Cardiac fibroblast (primary cell): ENCODE measurements at regions not wholly inside any gene's neighbourhood (a gene's known extent, or its start where the extent isn't known, plus 50 kb on each side); places are given as distances from the start of the nearest gene placed in this dataset.

Experiments
- DNase-seq, 2 donors: peaks; one replicate each; pipeline versions ENCODE4 v3.0.0 to v3.0.0-alpha.2; 2010; ENCODE audit warnings: low read depth in 2 of 2
- H3K4me3 ChIP-seq, 2 donors: replicated peaks in 1 of 2; 1 replicate in 1 of 2; 2 replicates in 1 of 2; pipeline ENCODE4 v1.5.1; 2011; ENCODE audit warnings: low read depth in 2 of 2, low read length in 2 of 2, mild to moderate bottlenecking in 2 of 2, moderate library complexity in 1 of 2
- TF ChIP-seq, protein P1 (sequence below): IDR thresholded peaks from one replicate; pipeline ENCODE4 v1.5.1; 2011; ENCODE audit warnings: low read depth, mild to moderate bottlenecking, low read length, inconsistent platforms

GRCh38 chr17:36863131-36863530 lies 74.1 kb upstream of the LHX1 start:
- TF ChIP-seq, protein P1, sequence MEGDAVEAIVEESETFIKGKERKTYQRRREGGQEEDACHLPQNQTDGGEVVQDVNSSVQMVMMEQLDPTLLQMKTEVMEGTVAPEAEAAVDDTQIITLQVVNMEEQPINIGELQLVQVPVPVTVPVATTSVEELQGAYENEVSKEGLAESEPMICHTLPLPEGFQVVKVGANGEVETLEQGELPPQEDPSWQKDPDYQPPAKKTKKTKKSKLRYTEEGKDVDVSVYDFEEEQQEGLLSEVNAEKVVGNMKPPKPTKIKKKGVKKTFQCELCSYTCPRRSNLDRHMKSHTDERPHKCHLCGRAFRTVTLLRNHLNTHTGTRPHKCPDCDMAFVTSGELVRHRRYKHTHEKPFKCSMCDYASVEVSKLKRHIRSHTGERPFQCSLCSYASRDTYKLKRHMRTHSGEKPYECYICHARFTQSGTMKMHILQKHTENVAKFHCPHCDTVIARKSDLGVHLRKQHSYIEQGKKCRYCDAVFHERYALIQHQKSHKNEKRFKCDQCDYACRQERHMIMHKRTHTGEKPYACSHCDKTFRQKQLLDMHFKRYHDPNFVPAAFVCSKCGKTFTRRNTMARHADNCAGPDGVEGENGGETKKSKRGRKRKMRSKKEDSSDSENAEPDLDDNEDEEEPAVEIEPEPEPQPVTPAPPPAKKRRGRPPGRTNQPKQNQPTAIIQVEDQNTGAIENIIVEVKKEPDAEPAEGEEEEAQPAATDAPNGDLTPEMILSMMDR, result no peak
- no peak for DNase-seq

DNA sequence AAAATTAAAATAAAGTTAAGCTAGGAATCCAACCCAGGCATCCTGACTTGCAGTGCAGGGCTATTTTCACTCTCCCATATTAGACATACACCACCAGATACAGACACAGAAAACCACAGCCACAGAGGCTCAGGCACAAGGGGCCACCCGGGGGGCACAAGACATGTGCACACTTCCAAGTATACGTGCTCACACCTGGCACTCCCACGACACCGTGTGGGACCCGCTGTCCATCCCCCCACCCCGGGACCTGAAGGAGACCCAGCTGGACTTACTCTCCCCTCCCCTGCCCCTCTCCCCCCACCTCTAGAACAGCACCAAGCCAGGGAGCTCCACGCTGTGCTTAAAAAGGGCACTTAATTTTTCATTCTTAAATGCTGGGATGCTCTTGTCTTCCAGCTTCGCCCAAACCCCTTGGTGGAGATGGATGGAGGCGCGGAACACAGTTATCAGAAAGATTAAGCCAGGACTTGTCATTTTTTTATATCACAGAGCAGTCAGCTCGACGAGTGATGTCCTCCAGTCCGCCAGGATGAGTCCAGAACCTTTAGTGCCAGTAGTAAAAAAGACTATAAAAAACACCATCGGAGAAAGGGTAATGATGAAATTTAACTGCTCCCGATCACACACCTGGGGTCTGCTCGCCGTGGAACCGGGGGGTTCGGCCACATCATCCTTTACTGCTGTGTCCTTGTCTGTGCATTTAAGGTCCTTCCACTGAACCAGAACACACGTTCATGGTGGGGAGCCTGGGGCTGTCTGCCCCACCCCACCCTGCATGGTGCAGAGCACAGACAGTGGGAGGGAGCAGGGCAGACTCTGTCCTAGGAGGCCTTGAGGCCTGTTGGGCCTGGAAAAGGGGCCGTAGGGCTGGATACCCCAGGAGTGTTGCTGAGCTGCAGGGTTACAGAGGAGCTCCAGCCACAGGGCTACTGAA lies 73.3 kb upstream of the LHX1 start:
- TF ChIP-seq, protein P1, result no peak
- DNase-seq, result no peak
- H3K4me3 ChIP-seq, result no peak overlapping the region

More at GRCh38 chr17:36863131-36863530, 74.1 kb upstream of the LHX1 start:
- H3K4me3 ChIP-seq, result no peak overlapping the region

DNA sequence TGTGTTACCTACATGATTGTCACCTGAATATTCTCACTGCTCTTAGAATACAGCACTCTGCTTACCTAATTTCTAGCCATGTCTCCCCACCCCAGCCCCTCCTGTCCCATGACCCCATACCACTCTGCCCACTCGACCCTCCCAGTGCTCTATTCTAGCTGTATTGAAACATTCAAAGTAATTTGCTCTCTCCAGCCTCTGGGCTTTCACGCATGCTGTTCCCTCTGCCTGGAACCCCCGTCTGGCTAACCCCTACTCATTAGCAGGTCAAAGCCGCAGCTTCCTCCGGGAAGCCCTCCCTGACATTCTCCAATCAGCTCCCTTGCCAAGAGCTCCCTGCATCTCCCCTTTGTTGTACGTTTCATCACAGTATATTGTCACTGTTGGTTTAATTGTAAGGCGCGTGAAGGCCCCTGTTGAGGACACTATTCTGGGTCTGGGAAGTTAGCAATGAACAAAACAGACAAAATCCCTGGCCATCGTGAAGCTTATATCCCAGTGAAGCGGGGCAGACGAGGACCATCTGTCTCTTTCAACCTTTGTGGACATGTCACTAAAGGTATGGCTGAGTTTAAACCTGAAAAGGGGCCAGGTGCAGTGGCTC lies 72.3 kb upstream of the LHX1 start:
- no peak for DNase-seq
- no peak overlapping the region for H3K4me3 ChIP-seq
- TF ChIP-seq, protein P1, result no peak

DNA sequence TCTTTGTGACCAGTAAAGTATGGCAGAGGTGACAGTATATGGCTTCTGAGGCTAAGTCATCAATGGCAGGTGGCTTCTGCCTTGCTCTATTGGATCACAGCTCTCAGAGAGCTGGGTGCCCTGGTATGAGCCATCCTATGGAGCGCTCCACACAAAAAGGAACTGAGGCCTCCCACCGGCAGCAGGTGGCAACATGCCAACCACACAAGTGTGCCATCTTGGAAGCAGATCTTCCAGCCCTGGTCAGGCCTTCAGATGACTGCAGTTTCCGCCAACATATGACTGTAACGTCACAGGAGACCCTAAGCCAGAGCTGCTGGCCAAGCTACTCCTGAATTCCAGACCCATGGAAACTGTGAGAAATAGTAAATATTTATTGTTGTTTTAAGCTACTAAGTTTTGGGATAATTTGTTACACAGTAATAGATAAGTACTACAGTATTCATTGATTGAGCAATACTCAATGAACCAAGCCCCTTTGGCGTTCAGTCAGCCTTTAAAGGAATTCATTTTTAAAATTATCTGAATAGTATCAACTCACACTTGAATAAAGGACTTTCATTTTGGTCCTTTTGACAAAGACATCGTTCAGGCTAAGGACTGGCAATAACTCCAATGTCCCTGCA lies 69.4 kb upstream of the LHX1 start:
- no peak overlapping the region for H3K4me3 ChIP-seq
- TF ChIP-seq, protein P1, result no peak
- DNase-seq, result no peak

DNA sequence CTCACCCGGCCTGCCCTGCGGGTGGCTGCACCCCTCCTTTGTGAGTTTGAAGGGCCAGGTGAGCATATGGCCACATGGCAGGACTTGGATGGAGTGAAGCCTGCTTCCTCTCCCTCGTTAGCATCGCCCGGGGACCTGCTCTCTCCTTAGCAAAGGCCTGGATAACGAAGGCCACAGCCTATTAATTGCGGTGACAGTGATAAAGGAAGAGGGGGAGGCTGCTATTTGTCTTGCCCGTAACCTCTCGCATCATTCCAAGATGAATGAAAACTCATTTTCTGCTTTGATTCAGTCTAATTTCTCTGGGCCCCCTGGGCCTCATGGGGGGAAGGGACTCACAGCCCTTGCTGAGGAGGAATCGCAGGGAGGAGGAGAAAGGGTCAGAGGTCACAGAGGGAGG lies 68.5 kb upstream of the LHX1 start:
- DNase-seq, result no peak
- no peak overlapping the region for H3K4me3 ChIP-seq
- TF ChIP-seq, protein P1, result no peak

- no peak overlapping the region for H3K4me3 ChIP-seq
- TF ChIP-seq, protein P1, result no peak
- DNase-seq, result no peak
Measured at GRCh38 chr17:36869441-36869840, 67.8 kb upstream of the LHX1 start.
